Esophagus squamous epithelium (tissue), 5 donors: ENCODE measurements at regions not wholly inside any gene's neighbourhood (a gene's known extent, or its start where the extent isn't known, plus 50 kb on each side); places are given as distances from the start of the nearest gene placed in this dataset.

ENCODE experiments used
- DNase-seq: peaks from one replicate; lab custom pipeline; 2025; lab: John Stamatoyannopoulos, UW
- H3K27ac ChIP-seq, 4 donors: fragments of 200-600 bp; sonication (generic); one replicate each; pipeline ENCODE4 v1.5.1; 2016 to 2019; ENCODE audit warnings: mild to moderate bottlenecking in 1 of 4
- H3K27me3 ChIP-seq, 4 donors: fragments of 200-600 bp; sonication (generic); 1 replicate in 3 of 4; 2 replicates in 1 of 4; pipeline versions ENCODE4 v1.5.1 to v1.6.0; 2017 to 2021; ENCODE audit warnings: antibody characterized with exemption in 1 of 4
- H3K36me3 ChIP-seq, 3 donors: fragments of 200-600 bp; sonication (generic); one replicate each; pipeline ENCODE4 v1.5.1; 2016 to 2019
- H3K4me1 ChIP-seq, 3 donors: fragments of 200-600 bp; sonication (generic); one replicate each; pipeline ENCODE4 v1.5.1; 2017 to 2019
- H3K4me3 ChIP-seq, 4 donors: fragments of 200-600 bp; sonication (generic); 1 replicate in 3 of 4; 2 replicates in 1 of 4; pipeline ENCODE4 v1.5.1; 2016 to 2019; ENCODE audit warnings: mild to moderate bottlenecking in 2 of 4, moderate library complexity in 1 of 4
- H3K9me3 ChIP-seq, 3 donors: fragments of 200-600 bp; sonication (generic); one replicate each; pipeline ENCODE4 v1.5.1; 2016 to 2019
- POLR2A ChIP-seq, 4 donors: fragments of 450-650 bp; IDR thresholded peaks; one replicate each; pipeline ENCODE4 v1.6.1; 2017; ENCODE audit warnings: antibody characterized with exemption in 4 of 4, mild to moderate bottlenecking in 4 of 4, moderate library complexity in 3 of 4
- WGBS, 2 donors: methylation state at CpG; one replicate each; pipeline ENCODE4 v1.1.5; 2018; 5-methylcytosine and 5-hydroxymethylcytosine counted together
- intact Hi-C: fragments of 100-400 bp; cut with DNase I; formaldehyde crosslinking; loops from one replicate; pipeline ENCODE4 v1.15.0; 2022
- TF ChIP-seq, protein P1 (sequence below), 6 experiments: fragments of 450-650 bp in 4 of 6; fragments of 200-600 bp in 2 of 6; sonication (generic) in 2 of 6; IDR thresholded peaks; one replicate each; pipeline ENCODE4 v1.5.1; 2016 to 2019; ENCODE audit warnings: antibody characterized with exemption in 6 of 6, mild to moderate bottlenecking in 4 of 6, moderate library complexity in 4 of 6
- donor health status: DM: yes; HTN: yes; CAD: no.

DNA sequence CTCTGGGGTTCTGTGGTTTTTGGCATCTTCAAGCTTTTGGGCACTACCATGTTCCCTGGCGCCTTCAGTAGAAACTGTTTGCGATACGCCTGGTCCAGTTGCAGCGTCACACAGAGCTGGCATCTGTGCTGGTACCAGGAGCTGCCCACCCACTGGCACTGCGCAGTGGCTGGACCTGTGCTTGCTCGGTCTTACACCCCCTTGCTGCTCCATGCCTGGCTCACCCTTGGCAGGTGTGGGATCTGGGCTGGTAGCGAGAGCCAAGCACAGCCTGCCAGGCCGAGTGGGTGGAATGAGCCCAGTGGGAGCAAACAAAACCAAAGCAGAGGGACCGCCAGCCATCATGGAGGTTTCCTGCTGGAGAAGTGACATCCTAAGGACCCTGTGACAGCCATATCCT, 170.2 kb upstream of the IRX2 start:
- Histone ChIP-seq H3K4me3 (no peak overlapping the region), H3K9me3 (peaks cover 0 to 7% (median 0%) of the 10 kb centered on the region in 3 donors), H3K27ac (no peak overlapping the region), H3K4me1 (no peaks in the 10 kb centered on the region), H3K36me3 (no peaks in the 10 kb centered on the region), H3K27me3 (no peaks in the 10 kb centered on the region)
- WGBS, 2 donors = 80 to 100% methylated on average over 3 of the region's 9 CpGs
- DNase-seq = no peak
- intact Hi-C loops = no loop called here
- no peak for TF ChIP-seq POLR2A (IDR thresholded peaks at IDR 0.05)

DNA sequence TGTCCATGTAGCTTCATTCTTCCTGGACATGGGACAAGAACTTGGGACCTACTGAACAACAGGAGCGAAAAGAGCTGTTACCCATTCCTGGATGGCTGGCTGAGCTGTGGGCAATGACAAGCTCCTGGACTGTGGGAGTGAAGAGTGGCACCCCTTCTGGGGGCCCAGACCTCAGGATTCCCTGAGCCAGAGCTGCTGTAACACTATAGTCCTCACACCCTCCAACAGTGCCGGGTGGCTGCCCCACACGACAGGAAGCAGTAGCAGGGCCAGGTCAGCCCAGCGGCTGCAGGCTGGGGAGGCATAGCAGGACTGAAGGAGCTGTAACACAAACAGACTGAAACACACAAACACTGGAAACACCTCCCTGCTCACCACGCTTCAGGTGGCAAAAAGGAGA, 169.7 kb upstream of the IRX2 start:
- Histone ChIP-seq H3K4me1 (no peaks in the 10 kb centered on the region), H3K27me3 (no peaks in the 10 kb centered on the region), H3K27ac (no peak overlapping the region), H3K4me3 (no peak overlapping the region), H3K36me3 (no peaks in the 10 kb centered on the region), H3K9me3 (peaks cover 0 to 7% (median 0%) of the 10 kb centered on the region in 3 donors)
- DNase-seq = no peak
- WGBS, 2 donors = 83 to 94% methylated on average over 1 to 2 of the region's 5 CpGs
- TF ChIP-seq, protein P1, sequence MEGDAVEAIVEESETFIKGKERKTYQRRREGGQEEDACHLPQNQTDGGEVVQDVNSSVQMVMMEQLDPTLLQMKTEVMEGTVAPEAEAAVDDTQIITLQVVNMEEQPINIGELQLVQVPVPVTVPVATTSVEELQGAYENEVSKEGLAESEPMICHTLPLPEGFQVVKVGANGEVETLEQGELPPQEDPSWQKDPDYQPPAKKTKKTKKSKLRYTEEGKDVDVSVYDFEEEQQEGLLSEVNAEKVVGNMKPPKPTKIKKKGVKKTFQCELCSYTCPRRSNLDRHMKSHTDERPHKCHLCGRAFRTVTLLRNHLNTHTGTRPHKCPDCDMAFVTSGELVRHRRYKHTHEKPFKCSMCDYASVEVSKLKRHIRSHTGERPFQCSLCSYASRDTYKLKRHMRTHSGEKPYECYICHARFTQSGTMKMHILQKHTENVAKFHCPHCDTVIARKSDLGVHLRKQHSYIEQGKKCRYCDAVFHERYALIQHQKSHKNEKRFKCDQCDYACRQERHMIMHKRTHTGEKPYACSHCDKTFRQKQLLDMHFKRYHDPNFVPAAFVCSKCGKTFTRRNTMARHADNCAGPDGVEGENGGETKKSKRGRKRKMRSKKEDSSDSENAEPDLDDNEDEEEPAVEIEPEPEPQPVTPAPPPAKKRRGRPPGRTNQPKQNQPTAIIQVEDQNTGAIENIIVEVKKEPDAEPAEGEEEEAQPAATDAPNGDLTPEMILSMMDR (IDR thresholded peaks at IDR 0.05) = no peak
- no peak for TF ChIP-seq POLR2A (IDR thresholded peaks at IDR 0.05)
- intact Hi-C loops = no loop called here

- no peak for TF ChIP-seq POLR2A (IDR thresholded peaks at IDR 0.05)
- TF ChIP-seq, protein P1 (IDR thresholded peaks at IDR 0.05) = no peak
- WGBS, 2 donors = 66 to 68% methylated on average over 5 of the region's 5 CpGs
- H3K36me3 ChIP-seq = no peaks in the 10 kb centered on the region
Measured at GRCh38 chr5:2920312-2920711, 168.8 kb upstream of the IRX2 start.

DNA sequence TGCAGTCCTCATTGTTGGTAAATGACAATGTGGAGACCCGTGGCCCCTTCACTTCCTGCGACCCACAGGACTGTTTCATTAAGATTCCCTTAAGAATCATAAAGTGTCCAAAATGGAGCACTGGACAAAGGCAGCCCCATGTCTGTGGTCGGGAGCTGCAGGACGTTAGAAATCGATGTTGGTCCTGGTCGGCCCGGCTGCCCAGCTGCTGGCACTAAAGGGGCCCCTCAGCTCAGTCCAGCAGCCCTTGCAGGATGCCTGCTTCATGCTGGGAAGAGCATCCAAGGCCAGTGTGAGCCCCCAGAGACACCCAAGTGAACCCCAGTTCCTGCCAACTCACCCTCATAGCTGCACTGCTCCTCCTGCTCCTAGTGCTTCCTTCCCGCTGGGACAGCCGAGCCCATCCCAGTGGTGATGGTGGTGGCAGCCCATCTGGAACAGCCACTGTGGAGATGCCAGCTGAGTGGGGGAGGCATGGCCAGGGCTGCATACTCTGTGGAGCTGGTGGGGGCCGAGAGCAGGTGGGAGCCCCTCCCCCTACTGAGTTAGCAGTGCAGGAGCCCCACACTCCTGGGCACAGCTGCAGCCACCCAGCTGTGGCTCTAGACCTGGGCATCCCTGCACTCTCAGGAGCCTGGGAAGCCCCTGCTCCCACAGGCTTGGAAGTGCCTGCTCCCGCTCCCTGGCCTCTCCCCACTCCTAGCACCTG, 168.0 kb upstream of the IRX2 start:
- 71 to 73% methylated on average over 2 to 3 of the region's 11 CpGs for WGBS, 2 donors
- H3K4me3 ChIP-seq = no peak overlapping the region
- intact Hi-C loops = no loop called here
- H3K36me3 ChIP-seq = no peaks in the 10 kb centered on the region
- no peak for TF ChIP-seq POLR2A (IDR thresholded peaks at IDR 0.05)
- TF ChIP-seq, protein P1 (IDR thresholded peaks at IDR 0.05) = no peak
- H3K27me3 ChIP-seq = peaks cover 0 to under 1% (median 0%) of the 10 kb centered on the region in 4 donors
- peaks cover 0 to 7% (median 0%) of the 10 kb centered on the region in 3 donors for H3K9me3 ChIP-seq
- no peaks in the 10 kb centered on the region for H3K4me1 ChIP-seq
- no peak for DNase-seq
- H3K27ac ChIP-seq = no peak overlapping the region

More at GRCh38 chr5:2920312-2920711, 168.8 kb upstream of the IRX2 start:
- no peak for DNase-seq
- Histone ChIP-seq H3K9me3 (peaks cover 0 to 7% (median 0%) of the 10 kb centered on the region in 3 donors), H3K27ac (no peak overlapping the region), H3K4me1 (no peaks in the 10 kb centered on the region), H3K4me3 (no peak overlapping the region), H3K27me3 (no peaks in the 10 kb centered on the region)
- intact Hi-C loops = no loop called here

GRCh38 chr5:2917524-2917923, 166.0 kb upstream of the IRX2 start:
- Histone ChIP-seq H3K27me3 (peaks cover 0 to 7% (median 0%) of the 10 kb centered on the region in 4 donors), H3K4me3 (no peak overlapping the region), H3K36me3 (no peaks in the 10 kb centered on the region), H3K9me3 (peaks cover 0 to 7% (median 0%) of the 10 kb centered on the region in 3 donors), H3K4me1 (no peaks in the 10 kb centered on the region), H3K27ac (no peak overlapping the region)
- no peak for DNase-seq
- intact Hi-C loops = no loop called here
- 87 to 89% methylated on average over 19 of the region's 19 CpGs for WGBS, 2 donors
- TF ChIP-seq POLR2A (IDR thresholded peaks at IDR 0.05) = no peak
- TF ChIP-seq, protein P1 (IDR thresholded peaks at IDR 0.05) = no peak
